ENCODE measurements at regions not wholly inside any gene's neighbourhood (a gene's known extent, or its start where the extent isn't known, plus 50 kb on each side); places are given as distances from the start of the nearest gene placed in this dataset.

DNA sequence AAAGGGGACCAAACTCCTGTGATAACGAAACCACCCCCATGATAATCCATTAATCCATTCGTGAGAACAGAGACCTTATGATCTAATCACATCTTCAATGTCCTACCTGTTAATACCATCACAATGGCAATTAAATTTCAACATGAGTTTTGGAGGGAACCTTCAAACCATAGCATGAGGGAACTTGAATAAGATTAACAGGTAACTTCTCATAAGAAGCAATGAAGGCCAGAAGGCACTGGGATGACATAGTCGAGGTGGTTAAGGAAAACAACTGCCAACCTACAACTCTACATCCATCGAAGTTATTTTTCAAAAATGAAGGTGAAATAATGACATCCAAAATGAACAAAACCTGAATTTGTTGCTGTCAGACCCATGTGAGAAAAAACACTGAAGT, 478.9 kb downstream of the EDEM1 start:
- TF ChIP-seq, protein P1, sequence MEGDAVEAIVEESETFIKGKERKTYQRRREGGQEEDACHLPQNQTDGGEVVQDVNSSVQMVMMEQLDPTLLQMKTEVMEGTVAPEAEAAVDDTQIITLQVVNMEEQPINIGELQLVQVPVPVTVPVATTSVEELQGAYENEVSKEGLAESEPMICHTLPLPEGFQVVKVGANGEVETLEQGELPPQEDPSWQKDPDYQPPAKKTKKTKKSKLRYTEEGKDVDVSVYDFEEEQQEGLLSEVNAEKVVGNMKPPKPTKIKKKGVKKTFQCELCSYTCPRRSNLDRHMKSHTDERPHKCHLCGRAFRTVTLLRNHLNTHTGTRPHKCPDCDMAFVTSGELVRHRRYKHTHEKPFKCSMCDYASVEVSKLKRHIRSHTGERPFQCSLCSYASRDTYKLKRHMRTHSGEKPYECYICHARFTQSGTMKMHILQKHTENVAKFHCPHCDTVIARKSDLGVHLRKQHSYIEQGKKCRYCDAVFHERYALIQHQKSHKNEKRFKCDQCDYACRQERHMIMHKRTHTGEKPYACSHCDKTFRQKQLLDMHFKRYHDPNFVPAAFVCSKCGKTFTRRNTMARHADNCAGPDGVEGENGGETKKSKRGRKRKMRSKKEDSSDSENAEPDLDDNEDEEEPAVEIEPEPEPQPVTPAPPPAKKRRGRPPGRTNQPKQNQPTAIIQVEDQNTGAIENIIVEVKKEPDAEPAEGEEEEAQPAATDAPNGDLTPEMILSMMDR (IDR thresholded peaks at IDR 0.05) = no peak
- no peak for TF ChIP-seq POLR2A (IDR thresholded peaks at IDR 0.05)
